GM18868 (cell line): ENCODE measurements at regions not wholly inside any gene's neighbourhood (a gene's known extent, or its start where the extent isn't known, plus 50 kb on each side); places are given as distances from the start of the nearest gene placed in this dataset.
"Not testable (repeated sequence)": the region's sequence is repeated elsewhere in the genome, so short reads cannot be mapped to it uniquely, and the experiment has no call there.

Source experiments
- ATAC-seq: cut with Tn5 transposase; IDR thresholded peaks from one replicate; pipeline ENCODE4 v1.9.1; 2021; ENCODE audit warnings: mild to moderate bottlenecking, moderate library complexity; ENCODE audit not compliant: unreplicated experiment

- not testable (repeated sequence) for ATAC-seq
Measured at GRCh38 chr4:118502967-118503366, 150.2 kb upstream of the PRSS12 start.

- ATAC-seq: not testable (repeated sequence)
Measured at GRCh38 chr4:118504927-118505326, 152.1 kb upstream of the PRSS12 start.

- ATAC-seq: not testable (repeated sequence)
Measured at GRCh38 chr4:118505491-118505890, 152.7 kb upstream of the PRSS12 start.

GRCh38 chr4:118512870-118513269 is 160.1 kb upstream of the PRSS12 start:
- ATAC-seq: not testable (repeated sequence)

GRCh38 chr4:118514332-118514731 is 161.5 kb upstream of the PRSS12 start:
- not testable (repeated sequence) for ATAC-seq

GRCh38 chr4:118516107-118516506 is 163.3 kb upstream of the PRSS12 start:
- ATAC-seq: not testable (repeated sequence)

- not testable (repeated sequence) for ATAC-seq
Measured at GRCh38 chr4:118530107-118530506, 155.1 kb upstream of the METTL14 start.

GRCh38 chr4:118531947-118532346 is 153.2 kb upstream of the METTL14 start:
- ATAC-seq: not testable (repeated sequence)

- not testable (repeated sequence) for ATAC-seq
Measured at GRCh38 chr4:118535788-118536187, 149.4 kb upstream of the METTL14 start.

- peak; percentile 91 for ATAC-seq
Measured at GRCh38 chr4:118539412-118540077, 145.6 kb upstream of the METTL14 start.

- ATAC-seq: not testable (repeated sequence)
Measured at GRCh38 chr4:118556576-118556975, 128.6 kb upstream of the METTL14 start.

- ATAC-seq: peak; percentile 75
Measured at GRCh38 chr4:118557298-118557851, 127.8 kb upstream of the METTL14 start.

- not testable (repeated sequence) for ATAC-seq
Measured at GRCh38 chr4:118558188-118558587, 127.0 kb upstream of the METTL14 start.

GRCh38 chr4:118561559-118561958 is 123.6 kb upstream of the METTL14 start:
- ATAC-seq: not testable (repeated sequence)

- ATAC-seq: peak; percentile 75
Measured at GRCh38 chr4:118566003-118566513, 119.1 kb upstream of the METTL14 start.

- not testable (repeated sequence) for ATAC-seq
Measured at GRCh38 chr4:118572991-118573390, 112.2 kb upstream of the METTL14 start.

GRCh38 chr4:118574251-118574913 is 110.8 kb upstream of the METTL14 start:
- ATAC-seq: not testable (repeated sequence)

GRCh38 chr4:118575057-118575456 is 110.1 kb upstream of the METTL14 start:
- ATAC-seq: not testable (repeated sequence)

- not testable (repeated sequence) for ATAC-seq
Measured at GRCh38 chr4:118575726-118576125, 109.5 kb upstream of the METTL14 start.

GRCh38 chr4:118576709-118577219 is 108.4 kb upstream of the METTL14 start:
- not testable (repeated sequence) for ATAC-seq

- ATAC-seq: no peak
Measured at GRCh38 chr4:118585015-118585414, 100.2 kb upstream of the METTL14 start.
